Pancreas (tissue), 10 donors: ENCODE measurements at regions not wholly inside any gene's neighbourhood (a gene's known extent, or its start where the extent isn't known, plus 50 kb on each side); places are given as distances from the start of the nearest gene placed in this dataset.

Source experiments
- ATAC-seq, 4 donors: fragments of 200-7000 bp; cut with Tn5 transposase; one replicate each; pipeline versions ENCODE4 v1.8.0 to v1.9.1; 2020; ENCODE audit warnings: mild to moderate bottlenecking in 4 of 4, moderate library complexity in 4 of 4
- DNase-seq, 6 donors: peaks; one replicate each; pipeline ENCODE4 v3.0.0-alpha.2; 2020
- FAIRE-seq: peaks from 2 replicates; lab custom pipeline; 2012; peaks lifted over from hg19 to GRCh38; lab: Jason Lieb, UNC
- H3K27ac ChIP-seq, 4 donors: fragments of 200-600 bp; sonication (generic); 1 replicate in 3 of 4; 2 replicates in 1 of 4; pipeline versions ENCODE4 v1.5.0 to v1.8.0; 2020
- H3K27me3 ChIP-seq, 4 donors: fragments of 200-600 bp; one replicate each; pipeline ENCODE4 v1.8.0; 2021
- H3K36me3 ChIP-seq, 3 donors: fragments of 200-600 bp; sonication (generic) in 1 of 3; one replicate each; pipeline versions ENCODE4 v1.5.0 to v1.8.0; 2020 to 2021
- H3K4me1 ChIP-seq, 3 donors: fragments of 200-600 bp; one replicate each; pipeline ENCODE4 v1.8.0; 2021
- H3K4me3 ChIP-seq, 4 donors: fragments of 200-600 bp; sonication (generic) in 2 of 4; one replicate each; pipeline versions ENCODE4 v1.5.0 to v1.8.0; 2020 to 2021
- H3K9me3 ChIP-seq, 4 donors: fragments of 200-600 bp; one replicate each; pipeline ENCODE4 v1.8.0; 2021
- WGBS, 2 donors: extraction: QIAGEN DNeasy Blood & Tissue Kit; methylation state at CpG; one replicate each; pipeline ENCODE4 v1.1.7; 2013; 5-methylcytosine and 5-hydroxymethylcytosine counted together
- intact Hi-C, 3 donors: fragments of 100-400 bp; cut with DNase I; formaldehyde crosslinking; loops; one replicate each; pipeline versions ENCODE4 v1.11.1 to v1.14.2; 2022
- TF ChIP-seq, protein P1 (sequence below), 4 donors: fragments of 200-600 bp; sonication (generic) in 3 of 4; IDR thresholded peaks; one replicate each; pipeline versions ENCODE4 v1.5.0 to v1.8.0; 2021; ENCODE audit warnings: antibody characterized with exemption in 4 of 4
- donor health status: healthy with polysubstance abuse.
- donor health status: DM: no; HTN: no; CAD: no; lungs with moderate emphysema.
- donor health status: DM: no; HTN: no; CAD: no.
- donor health status: control.
- donor health status: control.
- donor health status: Bipolar disorder and iron deficiency.
- donor health status: DM: yes; HTN: yes; CAD: no.
- donor health status: DM: no; HTN: no; CAD: no.
- donor health status: DM: no; HTN: no; CAD: no.
- donor health status: DM: yes; HTN: yes; CAD: no.

DNA sequence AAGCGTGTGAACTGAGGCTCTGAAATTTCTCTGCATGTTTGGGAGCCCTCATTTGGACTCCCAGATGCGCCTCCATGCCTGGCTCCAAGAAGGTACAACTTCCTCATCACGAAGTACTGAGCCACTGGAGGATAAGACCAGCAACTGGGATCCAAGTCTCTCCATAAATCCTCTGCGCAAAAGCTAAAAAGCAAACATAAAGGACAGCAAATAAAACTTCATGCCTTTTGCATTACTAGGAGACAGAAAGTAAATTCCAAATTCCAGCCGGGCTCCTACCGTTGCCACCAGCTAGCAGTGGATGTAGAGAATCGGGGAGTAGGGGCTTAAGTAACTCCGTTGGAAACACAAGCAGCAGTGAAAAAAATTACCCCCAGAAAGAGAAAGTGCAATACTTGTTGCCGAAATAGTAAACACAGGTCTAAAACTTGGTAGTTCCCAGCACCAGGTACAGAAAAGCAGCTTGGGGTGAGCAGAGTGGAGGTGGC lies 477.1 kb upstream of the TENM3 start:
- no peak for DNase-seq
- H3K36me3 ChIP-seq: no peaks in the 10 kb centered on the region
- H3K4me1 ChIP-seq: no peaks in the 10 kb centered on the region
- 60 to 65% methylated on average over 9 of the region's 9 CpGs for WGBS, 2 donors
- intact Hi-C loops: no loop called here
- FAIRE-seq: no peak
- ATAC-seq: no peak
- TF ChIP-seq, protein P1, sequence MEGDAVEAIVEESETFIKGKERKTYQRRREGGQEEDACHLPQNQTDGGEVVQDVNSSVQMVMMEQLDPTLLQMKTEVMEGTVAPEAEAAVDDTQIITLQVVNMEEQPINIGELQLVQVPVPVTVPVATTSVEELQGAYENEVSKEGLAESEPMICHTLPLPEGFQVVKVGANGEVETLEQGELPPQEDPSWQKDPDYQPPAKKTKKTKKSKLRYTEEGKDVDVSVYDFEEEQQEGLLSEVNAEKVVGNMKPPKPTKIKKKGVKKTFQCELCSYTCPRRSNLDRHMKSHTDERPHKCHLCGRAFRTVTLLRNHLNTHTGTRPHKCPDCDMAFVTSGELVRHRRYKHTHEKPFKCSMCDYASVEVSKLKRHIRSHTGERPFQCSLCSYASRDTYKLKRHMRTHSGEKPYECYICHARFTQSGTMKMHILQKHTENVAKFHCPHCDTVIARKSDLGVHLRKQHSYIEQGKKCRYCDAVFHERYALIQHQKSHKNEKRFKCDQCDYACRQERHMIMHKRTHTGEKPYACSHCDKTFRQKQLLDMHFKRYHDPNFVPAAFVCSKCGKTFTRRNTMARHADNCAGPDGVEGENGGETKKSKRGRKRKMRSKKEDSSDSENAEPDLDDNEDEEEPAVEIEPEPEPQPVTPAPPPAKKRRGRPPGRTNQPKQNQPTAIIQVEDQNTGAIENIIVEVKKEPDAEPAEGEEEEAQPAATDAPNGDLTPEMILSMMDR (IDR thresholded peaks at IDR 0.05): no peak
- H3K27ac ChIP-seq: no peak overlapping the region
- H3K27me3 ChIP-seq: peaks cover 0 to 5% (median 0%) of the 10 kb centered on the region in 4 donors
- no peaks in the 10 kb centered on the region for H3K9me3 ChIP-seq
- H3K4me3 ChIP-seq: no peak overlapping the region

DNA sequence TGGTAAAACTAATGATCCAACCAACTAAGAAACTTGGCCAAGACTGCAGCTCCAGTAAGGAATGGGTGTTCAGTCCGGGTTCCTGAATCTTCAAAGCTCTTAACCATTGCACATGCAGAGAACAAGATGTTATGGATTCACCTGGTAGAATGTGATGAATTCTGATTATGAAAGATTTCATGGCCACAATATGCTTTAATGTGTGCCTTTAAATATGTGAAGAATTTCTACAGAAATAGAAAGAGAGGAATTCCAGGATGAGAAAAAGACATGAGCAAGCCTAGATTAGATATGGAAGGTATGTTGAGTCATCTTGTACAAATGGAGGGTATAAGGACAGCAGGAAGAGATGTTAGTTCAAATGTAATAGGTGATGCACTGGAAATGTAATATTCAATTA lies 472.2 kb upstream of the TENM3 start:
- WGBS, 2 donors: 40 to 63% methylated on average over 1 of the region's 1 CpG

DNA sequence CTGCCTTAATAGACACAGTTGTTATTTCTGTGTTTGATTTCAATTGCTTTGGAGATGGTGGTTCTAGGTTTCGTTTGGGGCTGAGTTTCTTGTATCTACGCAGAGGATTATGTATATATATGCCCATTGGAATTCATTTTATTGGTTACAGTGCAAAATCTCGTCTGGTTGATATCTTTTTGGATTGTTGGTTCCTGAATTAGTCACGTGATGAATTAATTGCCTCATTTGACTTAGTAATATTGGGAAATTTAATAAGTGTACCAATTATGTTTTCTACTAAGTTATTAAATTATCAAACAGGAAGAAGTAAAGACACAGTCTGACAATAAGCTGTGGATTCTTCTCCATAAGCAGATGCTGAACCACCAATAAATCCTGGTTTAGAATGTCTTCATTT lies 467.9 kb upstream of the TENM3 start:
- DNase-seq: no peak
- Histone ChIP-seq H3K9me3 (no peaks in the 10 kb centered on the region), H3K4me1 (no peaks in the 10 kb centered on the region), H3K27ac (no peak overlapping the region), H3K27me3 (no peaks in the 10 kb centered on the region), H3K36me3 (no peaks in the 10 kb centered on the region), H3K4me3 (no peak overlapping the region)
- 56 to 67% methylated on average over 4 of the region's 4 CpGs for WGBS, 2 donors
- intact Hi-C loops: no loop called here
- ATAC-seq: no peak
- FAIRE-seq: no peak
- TF ChIP-seq, protein P1 (IDR thresholded peaks at IDR 0.05): no peak

More for the DNA sequence above, 472.2 kb upstream of the TENM3 start:
- TF ChIP-seq, protein P1 (IDR thresholded peaks at IDR 0.05): no peak
- no peak for ATAC-seq
- Histone ChIP-seq H3K27ac (no peak overlapping the region), H3K36me3 (no peaks in the 10 kb centered on the region), H3K4me3 (no peak overlapping the region), H3K4me1 (no peaks in the 10 kb centered on the region), H3K27me3 (no peaks in the 10 kb centered on the region), H3K9me3 (no peaks in the 10 kb centered on the region)
- no peak for DNase-seq
- intact Hi-C loops: no loop called here
- no peak for FAIRE-seq

DNA sequence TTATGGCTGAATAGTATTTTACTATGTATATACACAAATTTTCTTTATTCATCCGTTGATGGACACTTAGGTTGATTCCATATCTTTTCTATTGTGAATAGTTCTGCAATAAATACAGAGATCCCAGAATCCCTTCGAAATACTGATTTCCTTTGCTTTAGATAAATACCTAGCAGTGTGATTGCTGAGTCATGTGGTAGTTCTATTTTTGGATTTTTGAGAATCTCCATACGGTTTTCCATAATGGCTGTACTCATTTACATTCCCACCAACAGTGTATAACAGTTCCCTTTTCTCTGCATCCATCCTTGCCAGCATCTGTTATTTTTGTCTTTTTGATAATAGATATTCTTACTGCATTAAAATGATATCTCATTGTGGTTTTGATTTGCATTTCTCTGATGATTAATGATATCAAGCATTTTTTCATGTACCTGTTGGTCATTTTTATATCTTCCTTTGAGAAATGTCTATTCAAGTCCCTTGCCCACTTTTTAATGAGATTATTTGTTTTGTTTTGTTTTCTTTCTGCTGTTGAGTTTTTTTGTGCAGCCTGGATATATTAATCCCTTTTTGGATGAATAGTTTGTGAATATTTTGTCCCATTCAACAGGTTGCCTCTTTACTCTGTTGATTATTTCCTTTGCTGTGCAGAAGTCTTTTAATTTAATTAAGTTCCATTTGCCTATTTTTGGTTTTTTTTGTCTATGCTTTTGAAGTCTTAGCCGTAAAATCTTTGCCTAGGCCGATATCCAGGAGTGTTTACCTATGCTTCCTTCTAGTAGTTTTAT lies 466.7 kb upstream of the TENM3 start:
- FAIRE-seq: no peak
- DNase-seq: no peak

More for the DNA sequence above, 466.7 kb upstream of the TENM3 start:
- Histone ChIP-seq H3K27me3 (no peaks in the 10 kb centered on the region), H3K27ac (no peak overlapping the region), H3K4me1 (no peaks in the 10 kb centered on the region), H3K36me3 (no peaks in the 10 kb centered on the region), H3K4me3 (no peak overlapping the region), H3K9me3 (no peaks in the 10 kb centered on the region)
- TF ChIP-seq, protein P1 (IDR thresholded peaks at IDR 0.05): no peak
- intact Hi-C loops: no loop called here
- WGBS, 2 donors: 60 to 71% methylated on average over 5 of the region's 5 CpGs
- no peak for ATAC-seq
